ENCODE measurements at regions not wholly inside any gene's neighbourhood (a gene's known extent, or its start where the extent isn't known, plus 50 kb on each side); places are given as distances from the start of the nearest gene placed in this dataset.

GRCh38 chr1:56333461-56333860 lies 245.9 kb downstream of the PLPP3 start:
- no peak for DNase-seq (ENCODE audit: low read depth)
- TF ChIP-seq CTCF (IDR thresholded peaks at IDR 0.05; ENCODE audit: insufficient read depth, low read depth, low read length, missing control alignments) = no peak
- no peak overlapping the region for H3K4me3 ChIP-seq (ENCODE audit: low read depth, low read length)

- no peak for TF ChIP-seq CTCF (IDR thresholded peaks at IDR 0.05; ENCODE audit: insufficient read depth, low read depth, low read length, missing control alignments)
- no peak overlapping the region for H3K4me3 ChIP-seq (ENCODE audit: low read depth, low read length)
- peak; percentile 37 for DNase-seq (ENCODE audit: low read depth)
Measured at GRCh38 chr1:56331892-56332567, 247.3 kb downstream of the PLPP3 start.

GRCh38 chr1:56331207-56331891 lies 248.0 kb downstream of the PLPP3 start:
- TF ChIP-seq CTCF (IDR thresholded peaks at IDR 0.05; ENCODE audit: insufficient read depth, low read depth, low read length, missing control alignments) = no peak
- DNase-seq (ENCODE audit: low read depth) = no peak
- H3K4me3 ChIP-seq (ENCODE audit: low read depth, low read length) = no peak overlapping the region

GRCh38 chr1:56330391-56331026 lies 248.9 kb downstream of the PLPP3 start:
- DNase-seq (ENCODE audit: low read depth) = peak; percentile 71
- H3K4me3 ChIP-seq (ENCODE audit: low read depth, low read length) = no peak overlapping the region
- no peak for TF ChIP-seq CTCF (IDR thresholded peaks at IDR 0.05; ENCODE audit: insufficient read depth, low read depth, low read length, missing control alignments)

GRCh38 chr1:56329970-56330369 lies 249.4 kb downstream of the PLPP3 start:
- DNase-seq (ENCODE audit: low read depth) = no peak
- no peak for TF ChIP-seq CTCF (IDR thresholded peaks at IDR 0.05; ENCODE audit: insufficient read depth, low read depth, low read length, missing control alignments)
- no peak overlapping the region for H3K4me3 ChIP-seq (ENCODE audit: low read depth, low read length)

GRCh38 chr1:56327195-56327594 lies 252.2 kb downstream of the PLPP3 start:
- H3K4me3 ChIP-seq (ENCODE audit: low read depth, low read length) = no peak overlapping the region
- no peak for TF ChIP-seq CTCF (IDR thresholded peaks at IDR 0.05; ENCODE audit: insufficient read depth, low read depth, low read length, missing control alignments)
- no peak for DNase-seq (ENCODE audit: low read depth)
